ENCODE measurements at regions not wholly inside any gene's neighbourhood (a gene's known extent, or its start where the extent isn't known, plus 50 kb on each side); places are given as distances from the start of the nearest gene placed in this dataset.

DNA sequence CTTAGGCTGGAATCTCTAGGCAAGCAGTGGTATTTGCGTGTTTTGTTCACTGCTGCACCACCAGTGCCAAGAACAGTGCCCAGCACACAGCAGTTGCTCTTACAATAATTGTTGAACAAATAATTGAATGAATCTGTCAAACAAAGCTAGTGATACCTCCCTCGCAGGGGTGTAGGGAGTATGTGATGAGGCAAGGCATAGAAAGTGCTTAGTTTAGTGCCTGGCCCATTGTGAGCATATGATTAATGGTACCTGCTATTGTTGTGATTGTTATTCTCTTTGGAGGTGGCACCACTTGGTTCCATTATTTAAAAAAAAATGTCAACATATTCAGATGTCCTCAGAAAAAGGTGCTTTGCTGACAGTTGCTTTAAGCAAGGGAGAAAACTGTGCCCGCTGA, 210.1 kb upstream of the TBX3 start:
- TF ChIP-seq POLR2A (IDR thresholded peaks at IDR 0.05; ENCODE audit: borderline replicate concordance, extremely low read depth, insufficient read depth, insufficient read length) (no peak), POLR2AphosphoS5 (IDR thresholded peaks at IDR 0.05; ENCODE audit: low read depth, low read length) (no peak), YY1 (IDR thresholded peaks at IDR 0.05; ENCODE audit: extremely low read depth, insufficient replicate concordance, low read depth, low read length) (no peak), EZH2 (IDR thresholded peaks at IDR 0.05) (no peak), TCF7L2 (IDR thresholded peaks at IDR 0.05; ENCODE audit: borderline replicate concordance, extremely low read depth, insufficient read depth, insufficient read length) (no peak), SP1 (IDR thresholded peaks at IDR 0.05; ENCODE audit: low read depth) (no peak), ZBTB33 (IDR thresholded peaks at IDR 0.05; ENCODE audit: extremely low read depth, insufficient replicate concordance, low read length) (no peak), CEBPB (IDR thresholded peaks at IDR 0.05; ENCODE audit: low read depth) (no peak), FOSL1 (IDR thresholded peaks at IDR 0.05; ENCODE audit: low read depth) (no peak), SIN3A (IDR thresholded peaks at IDR 0.05; ENCODE audit: low read depth) (no peak), ATF3 (IDR thresholded peaks at IDR 0.05) (no peak), RAD21 (IDR thresholded peaks at IDR 0.05; ENCODE audit: low read depth) (no peak)
- TF ChIP-seq, protein P1, sequence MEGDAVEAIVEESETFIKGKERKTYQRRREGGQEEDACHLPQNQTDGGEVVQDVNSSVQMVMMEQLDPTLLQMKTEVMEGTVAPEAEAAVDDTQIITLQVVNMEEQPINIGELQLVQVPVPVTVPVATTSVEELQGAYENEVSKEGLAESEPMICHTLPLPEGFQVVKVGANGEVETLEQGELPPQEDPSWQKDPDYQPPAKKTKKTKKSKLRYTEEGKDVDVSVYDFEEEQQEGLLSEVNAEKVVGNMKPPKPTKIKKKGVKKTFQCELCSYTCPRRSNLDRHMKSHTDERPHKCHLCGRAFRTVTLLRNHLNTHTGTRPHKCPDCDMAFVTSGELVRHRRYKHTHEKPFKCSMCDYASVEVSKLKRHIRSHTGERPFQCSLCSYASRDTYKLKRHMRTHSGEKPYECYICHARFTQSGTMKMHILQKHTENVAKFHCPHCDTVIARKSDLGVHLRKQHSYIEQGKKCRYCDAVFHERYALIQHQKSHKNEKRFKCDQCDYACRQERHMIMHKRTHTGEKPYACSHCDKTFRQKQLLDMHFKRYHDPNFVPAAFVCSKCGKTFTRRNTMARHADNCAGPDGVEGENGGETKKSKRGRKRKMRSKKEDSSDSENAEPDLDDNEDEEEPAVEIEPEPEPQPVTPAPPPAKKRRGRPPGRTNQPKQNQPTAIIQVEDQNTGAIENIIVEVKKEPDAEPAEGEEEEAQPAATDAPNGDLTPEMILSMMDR (IDR thresholded peaks at IDR 0.05 in 2 of 3, conservative IDR thresholded peaks at IDR 0.05 in 1 of 3; ENCODE audit: borderline replicate concordance in 1 of 3, insufficient read depth in 1 of 3, low read depth in 2 of 3, low read length in 2 of 3): no peak
- TF ChIP-seq, protein P2, sequence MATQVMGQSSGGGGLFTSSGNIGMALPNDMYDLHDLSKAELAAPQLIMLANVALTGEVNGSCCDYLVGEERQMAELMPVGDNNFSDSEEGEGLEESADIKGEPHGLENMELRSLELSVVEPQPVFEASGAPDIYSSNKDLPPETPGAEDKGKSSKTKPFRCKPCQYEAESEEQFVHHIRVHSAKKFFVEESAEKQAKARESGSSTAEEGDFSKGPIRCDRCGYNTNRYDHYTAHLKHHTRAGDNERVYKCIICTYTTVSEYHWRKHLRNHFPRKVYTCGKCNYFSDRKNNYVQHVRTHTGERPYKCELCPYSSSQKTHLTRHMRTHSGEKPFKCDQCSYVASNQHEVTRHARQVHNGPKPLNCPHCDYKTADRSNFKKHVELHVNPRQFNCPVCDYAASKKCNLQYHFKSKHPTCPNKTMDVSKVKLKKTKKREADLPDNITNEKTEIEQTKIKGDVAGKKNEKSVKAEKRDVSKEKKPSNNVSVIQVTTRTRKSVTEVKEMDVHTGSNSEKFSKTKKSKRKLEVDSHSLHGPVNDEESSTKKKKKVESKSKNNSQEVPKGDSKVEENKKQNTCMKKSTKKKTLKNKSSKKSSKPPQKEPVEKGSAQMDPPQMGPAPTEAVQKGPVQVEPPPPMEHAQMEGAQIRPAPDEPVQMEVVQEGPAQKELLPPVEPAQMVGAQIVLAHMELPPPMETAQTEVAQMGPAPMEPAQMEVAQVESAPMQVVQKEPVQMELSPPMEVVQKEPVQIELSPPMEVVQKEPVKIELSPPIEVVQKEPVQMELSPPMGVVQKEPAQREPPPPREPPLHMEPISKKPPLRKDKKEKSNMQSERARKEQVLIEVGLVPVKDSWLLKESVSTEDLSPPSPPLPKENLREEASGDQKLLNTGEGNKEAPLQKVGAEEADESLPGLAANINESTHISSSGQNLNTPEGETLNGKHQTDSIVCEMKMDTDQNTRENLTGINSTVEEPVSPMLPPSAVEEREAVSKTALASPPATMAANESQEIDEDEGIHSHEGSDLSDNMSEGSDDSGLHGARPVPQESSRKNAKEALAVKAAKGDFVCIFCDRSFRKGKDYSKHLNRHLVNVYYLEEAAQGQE (IDR thresholded peaks at IDR 0.05; ENCODE audit: low read depth): no peak

All from HCT116 (cell line).